Adrenal gland (tissue), 5 donors: ENCODE measurements at regions not wholly inside any gene's neighbourhood (a gene's known extent, or its start where the extent isn't known, plus 50 kb on each side); places are given as distances from the start of the nearest gene placed in this dataset.

Experiments used
- POLR2A ChIP-seq, 2 donors: fragments of 450-650 bp; IDR thresholded peaks; one replicate each; pipeline ENCODE4 v1.6.1; 2017; ENCODE audit warnings: antibody characterized with exemption in 2 of 2, mild to moderate bottlenecking in 2 of 2, moderate library complexity in 1 of 2
- TF ChIP-seq, protein P1 (sequence below), 6 experiments: fragments of 450-650 bp in 4 of 6; fragments of 200-600 bp in 2 of 6; sonication (generic) in 1 of 6; IDR thresholded peaks; 1 replicate in 5 of 6; 2 replicates in 1 of 6; pipeline versions ENCODE4 v1.5.1 to v1.8.0; 2016 to 2021; ENCODE audit warnings: antibody characterized with exemption in 6 of 6, mild to moderate bottlenecking in 2 of 6, moderate library complexity in 1 of 6
- donor health status: DM: no; HTN: no; CAD: no.

DNA sequence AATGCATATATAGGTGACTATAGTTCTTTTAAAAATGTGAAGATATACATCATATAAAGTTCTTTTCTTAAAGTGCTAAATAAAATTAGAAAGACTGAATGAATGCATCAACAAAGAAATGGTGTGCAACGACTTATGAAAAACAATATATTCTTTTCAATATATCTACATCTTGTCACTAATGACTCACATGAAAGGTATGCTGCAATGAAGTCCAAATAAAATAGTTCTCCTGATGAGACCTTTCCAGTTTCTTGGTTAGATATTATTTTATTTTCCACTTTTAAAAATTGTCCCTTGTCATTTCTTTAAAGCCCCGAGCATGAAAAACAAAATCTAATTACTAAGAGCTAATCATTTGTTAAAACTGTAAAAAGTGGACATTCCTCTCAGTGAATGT is 462.1 kb downstream of the PCDH11X start:
- no peak for TF ChIP-seq POLR2A (IDR thresholded peaks at IDR 0.05)
- TF ChIP-seq, protein P1, sequence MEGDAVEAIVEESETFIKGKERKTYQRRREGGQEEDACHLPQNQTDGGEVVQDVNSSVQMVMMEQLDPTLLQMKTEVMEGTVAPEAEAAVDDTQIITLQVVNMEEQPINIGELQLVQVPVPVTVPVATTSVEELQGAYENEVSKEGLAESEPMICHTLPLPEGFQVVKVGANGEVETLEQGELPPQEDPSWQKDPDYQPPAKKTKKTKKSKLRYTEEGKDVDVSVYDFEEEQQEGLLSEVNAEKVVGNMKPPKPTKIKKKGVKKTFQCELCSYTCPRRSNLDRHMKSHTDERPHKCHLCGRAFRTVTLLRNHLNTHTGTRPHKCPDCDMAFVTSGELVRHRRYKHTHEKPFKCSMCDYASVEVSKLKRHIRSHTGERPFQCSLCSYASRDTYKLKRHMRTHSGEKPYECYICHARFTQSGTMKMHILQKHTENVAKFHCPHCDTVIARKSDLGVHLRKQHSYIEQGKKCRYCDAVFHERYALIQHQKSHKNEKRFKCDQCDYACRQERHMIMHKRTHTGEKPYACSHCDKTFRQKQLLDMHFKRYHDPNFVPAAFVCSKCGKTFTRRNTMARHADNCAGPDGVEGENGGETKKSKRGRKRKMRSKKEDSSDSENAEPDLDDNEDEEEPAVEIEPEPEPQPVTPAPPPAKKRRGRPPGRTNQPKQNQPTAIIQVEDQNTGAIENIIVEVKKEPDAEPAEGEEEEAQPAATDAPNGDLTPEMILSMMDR (IDR thresholded peaks at IDR 0.05): no peak
